H1 (cell line): ENCODE measurements at regions not wholly inside any gene's neighbourhood (a gene's known extent, or its start where the extent isn't known, plus 50 kb on each side); places are given as distances from the start of the nearest gene placed in this dataset.

Source experiments
- BACH1 ChIP-seq: IDR thresholded peaks from 2 replicates; pipeline ENCODE4 v1.6.1; 2012; ENCODE audit warnings: low read length, improper control_type of control experiment
- FOSL1 ChIP-seq: IDR thresholded peaks from 2 replicates; pipeline ENCODE4 v1.6.1; 2011; ENCODE audit warnings: mild to moderate bottlenecking, low read depth, low read length, moderate library complexity; ENCODE audit not compliant: insufficient read depth
- TAF7 ChIP-seq: optimal IDR thresholded peaks from 2 replicates; pipeline ENCODE3; 2011; ENCODE audit warnings: low read depth, mild to moderate bottlenecking, inconsistent platforms, low read length, moderate library complexity, borderline replicate concordance
- TF ChIP-seq, protein P1 (sequence below): IDR thresholded peaks from 2 replicates; pipeline ENCODE4 v1.6.1; 2011; ENCODE audit warnings: low read depth, mild to moderate bottlenecking, low read length; ENCODE audit not compliant: insufficient read depth
- TF ChIP-seq, protein P2 (sequence below): IDR thresholded peaks from 2 replicates; pipeline ENCODE4 v1.6.1; 2012; ENCODE audit warnings: inconsistent platforms

- TF ChIP-seq, protein P1, sequence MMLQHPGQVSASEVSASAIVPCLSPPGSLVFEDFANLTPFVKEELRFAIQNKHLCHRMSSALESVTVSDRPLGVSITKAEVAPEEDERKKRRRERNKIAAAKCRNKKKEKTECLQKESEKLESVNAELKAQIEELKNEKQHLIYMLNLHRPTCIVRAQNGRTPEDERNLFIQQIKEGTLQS = no peak
- no peak for TF ChIP-seq FOSL1
- TF ChIP-seq, protein P2, sequence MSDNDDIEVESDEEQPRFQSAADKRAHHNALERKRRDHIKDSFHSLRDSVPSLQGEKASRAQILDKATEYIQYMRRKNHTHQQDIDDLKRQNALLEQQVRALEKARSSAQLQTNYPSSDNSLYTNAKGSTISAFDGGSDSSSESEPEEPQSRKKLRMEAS = no peak
- no peak for TF ChIP-seq BACH1
- no peak for TF ChIP-seq TAF7
Observed at GRCh38 chr15:35141743-35142471, 56.8 kb upstream of the NANOGP8 start (continued).
